Keratinocyte (primary cell): ENCODE measurements at regions not wholly inside any gene's neighbourhood (a gene's known extent, or its start where the extent isn't known, plus 50 kb on each side); places are given as distances from the start of the nearest gene placed in this dataset.

Experiments used
- EZH2 ChIP-seq: IDR thresholded peaks from one replicate; pipeline ENCODE4 v1.6.1; 2012; ENCODE audit warnings: inconsistent platforms, mild to moderate bottlenecking, low read length, moderate library complexity
- TF ChIP-seq, protein P1 (sequence below), 3 experiments: IDR thresholded peaks in 1 of 3; conservative IDR thresholded peaks in 1 of 3; optimal IDR thresholded peaks in 1 of 3; 2 replicates in 2 of 3; 3 replicates in 1 of 3; pipeline versions ENCODE3 to v1.5.1; 2011; ENCODE audit warnings: low read length in 3 of 3, mild to moderate bottlenecking in 3 of 3, moderate library complexity in 2 of 3, control low read depth in 1 of 3, inconsistent platforms in 1 of 3; ENCODE audit not compliant: insufficient read depth in 2 of 3; ENCODE audit errors: extremely low read depth in 1 of 3

DNA sequence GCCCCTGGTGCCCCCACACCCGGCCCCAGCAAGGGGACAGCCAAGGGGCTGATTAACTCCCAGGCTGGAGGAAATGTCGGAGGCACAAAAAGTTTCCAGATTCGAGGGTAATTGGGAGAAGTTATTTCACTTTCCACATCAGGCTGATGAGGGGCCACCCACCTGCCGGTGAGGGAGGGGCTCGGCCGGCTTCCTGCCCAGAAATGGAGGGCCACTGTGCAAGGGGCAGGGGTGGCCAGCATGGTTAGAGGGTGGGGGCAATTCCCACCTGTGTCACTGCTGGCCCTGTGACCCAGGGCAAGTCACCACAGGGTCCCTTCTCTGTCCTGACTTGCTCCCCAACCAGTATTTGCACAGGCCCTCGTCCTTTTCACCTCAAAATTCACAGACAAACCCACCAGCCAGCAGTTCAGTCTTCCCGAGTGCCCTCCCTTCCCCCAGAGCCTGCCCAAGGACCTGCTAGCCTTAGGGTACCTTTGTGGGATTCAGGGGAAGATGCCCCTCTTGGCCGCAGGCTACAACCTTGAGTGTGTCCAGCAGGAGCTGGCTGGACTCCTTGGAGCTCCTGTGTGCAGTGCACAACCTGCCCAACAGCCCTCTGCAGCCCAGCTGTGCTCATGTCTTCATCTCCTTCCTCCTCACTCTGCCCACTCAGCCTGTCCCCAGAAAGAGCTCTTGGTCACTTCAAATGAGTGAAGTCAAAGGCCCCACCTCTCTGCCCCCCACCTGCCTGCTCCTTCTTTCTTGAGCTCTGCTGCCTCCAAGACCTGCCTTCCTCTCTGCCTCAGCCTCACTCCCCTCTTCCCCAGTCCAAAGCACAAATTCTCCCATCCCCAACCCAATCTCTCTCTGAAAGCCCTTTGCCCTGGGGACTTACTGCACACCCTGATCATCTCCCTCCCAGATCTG lies 130.5 kb downstream of the BARX1 start:
- TF ChIP-seq, protein P1, sequence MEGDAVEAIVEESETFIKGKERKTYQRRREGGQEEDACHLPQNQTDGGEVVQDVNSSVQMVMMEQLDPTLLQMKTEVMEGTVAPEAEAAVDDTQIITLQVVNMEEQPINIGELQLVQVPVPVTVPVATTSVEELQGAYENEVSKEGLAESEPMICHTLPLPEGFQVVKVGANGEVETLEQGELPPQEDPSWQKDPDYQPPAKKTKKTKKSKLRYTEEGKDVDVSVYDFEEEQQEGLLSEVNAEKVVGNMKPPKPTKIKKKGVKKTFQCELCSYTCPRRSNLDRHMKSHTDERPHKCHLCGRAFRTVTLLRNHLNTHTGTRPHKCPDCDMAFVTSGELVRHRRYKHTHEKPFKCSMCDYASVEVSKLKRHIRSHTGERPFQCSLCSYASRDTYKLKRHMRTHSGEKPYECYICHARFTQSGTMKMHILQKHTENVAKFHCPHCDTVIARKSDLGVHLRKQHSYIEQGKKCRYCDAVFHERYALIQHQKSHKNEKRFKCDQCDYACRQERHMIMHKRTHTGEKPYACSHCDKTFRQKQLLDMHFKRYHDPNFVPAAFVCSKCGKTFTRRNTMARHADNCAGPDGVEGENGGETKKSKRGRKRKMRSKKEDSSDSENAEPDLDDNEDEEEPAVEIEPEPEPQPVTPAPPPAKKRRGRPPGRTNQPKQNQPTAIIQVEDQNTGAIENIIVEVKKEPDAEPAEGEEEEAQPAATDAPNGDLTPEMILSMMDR (optimal IDR thresholded peaks at IDR 0.05 in 1 of 3, IDR thresholded peaks at IDR 0.05 in 1 of 3, conservative IDR thresholded peaks at IDR 0.05 in 1 of 3; ENCODE audit: extremely low read depth in 1 of 3, insufficient read depth in 2 of 3, low read length in 3 of 3) = no peak
- TF ChIP-seq EZH2 = no peak
